ENCODE measurements at regions not wholly inside any gene's neighbourhood (a gene's known extent, or its start where the extent isn't known, plus 50 kb on each side); places are given as distances from the start of the nearest gene placed in this dataset.

GRCh38 chr1:65670518-65670917, 122.2 kb upstream of the PDE4B start:
- H3K27ac Mint-ChIP-seq, result no peak overlapping the region
- H3K9me3 Mint-ChIP-seq, result no peaks in the 10 kb centered on the region
- H3K4me3 Mint-ChIP-seq, result no peak overlapping the region
- no peaks in the 10 kb centered on the region for H3K36me3 Mint-ChIP-seq (ENCODE audit: low read depth)
- no peak for TF ChIP-seq CTCF (IDR thresholded peaks at IDR 0.05)
- H3K27me3 Mint-ChIP-seq (ENCODE audit: insufficient read depth), result no peaks in the 10 kb centered on the region
- no peak for DNase-seq
- H3K4me1 Mint-ChIP-seq (ENCODE audit: low read depth), result peaks cover 4% of the 10 kb centered on the region; the same call in 1 of the 2 replicates

- Mint-ChIP-seq H3K9me3 (no peaks in the 10 kb centered on the region), H3K27me3 (ENCODE audit: insufficient read depth) (no peaks in the 10 kb centered on the region), H3K4me1 (ENCODE audit: low read depth) (no peaks in the 10 kb centered on the region), H3K4me3 (no peak overlapping the region), H3K36me3 (ENCODE audit: low read depth) (no peaks in the 10 kb centered on the region), H3K27ac (no peak overlapping the region)
- no peak for TF ChIP-seq CTCF (IDR thresholded peaks at IDR 0.05)
- DNase-seq, result no peak
These were observed 118.2 kb upstream of the PDE4B start for GRCh38 chr1:65674522-65674921.

DNA sequence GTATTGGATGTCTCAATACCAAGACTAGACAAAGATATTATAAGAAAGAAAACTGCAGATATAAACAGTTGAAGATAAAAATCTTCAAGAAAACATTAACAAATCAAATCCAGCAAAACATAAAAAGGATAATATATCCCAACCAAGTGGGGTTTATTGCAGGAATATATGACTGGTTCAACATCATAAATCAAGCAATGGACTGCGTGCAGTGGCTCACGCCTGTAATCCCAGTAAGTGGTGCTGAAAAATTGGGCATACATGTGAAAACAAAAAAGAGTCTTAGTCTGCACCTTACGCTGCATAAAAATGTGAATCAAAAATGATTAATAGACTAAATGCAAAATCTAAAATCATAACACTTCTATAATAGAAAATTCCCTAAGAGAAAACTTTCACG, 112.9 kb upstream of the PDE4B start:
- DNase-seq, result no peak
- no peak overlapping the region for H3K4me3 Mint-ChIP-seq
- 0 out of 2 replicates have a peak, but pooled peaks cover 2% of the 10 kb centered on the region for H3K27me3 Mint-ChIP-seq (ENCODE audit: insufficient read depth)
- H3K36me3 Mint-ChIP-seq (ENCODE audit: low read depth), result no peaks in the 10 kb centered on the region
- H3K27ac Mint-ChIP-seq, result no peak overlapping the region
- TF ChIP-seq CTCF (IDR thresholded peaks at IDR 0.05), result no peak
- H3K9me3 Mint-ChIP-seq, result no peaks in the 10 kb centered on the region
- H3K4me1 Mint-ChIP-seq (ENCODE audit: low read depth), result peaks cover 17% of the 10 kb centered on the region

GRCh38 chr1:65681096-65681495, 111.6 kb upstream of the PDE4B start:
- Mint-ChIP-seq H3K27ac (peak overlapping the region; percentile 52; the same call in 1 of the 2 replicates), H3K27me3 (ENCODE audit: insufficient read depth) (0 out of 2 replicates have a peak, but pooled peaks cover 2% of the 10 kb centered on the region), H3K36me3 (ENCODE audit: low read depth) (no peaks in the 10 kb centered on the region), H3K4me3 (peak overlapping the region; percentile 61; the same call in 1 of the 2 replicates), H3K9me3 (no peaks in the 10 kb centered on the region), H3K4me1 (ENCODE audit: low read depth) (peaks cover 17% of the 10 kb centered on the region)
- DNase-seq, result peak; percentile 59
- no peak for TF ChIP-seq CTCF (IDR thresholded peaks at IDR 0.05)

GRCh38 chr1:65687428-65688214, 105.1 kb upstream of the PDE4B start:
- Mint-ChIP-seq H3K4me1 (ENCODE audit: low read depth) (peaks cover 20% of the 10 kb centered on the region), H3K4me3 (peak overlapping the region; percentile 15; the same call in 1 of the 2 replicates), H3K27me3 (ENCODE audit: insufficient read depth) (peaks cover 2% of the 10 kb centered on the region; the same call in 1 of the 2 replicates), H3K9me3 (no peaks in the 10 kb centered on the region), H3K27ac (no peak overlapping the region), H3K36me3 (ENCODE audit: low read depth) (no peaks in the 10 kb centered on the region)
- peak; percentile 99 for TF ChIP-seq CTCF (IDR thresholded peaks at IDR 0.05)
- peak; percentile 60 for DNase-seq
